ENCODE measurements at regions not wholly inside any gene's neighbourhood (a gene's known extent, or its start where the extent isn't known, plus 50 kb on each side); places are given as distances from the start of the nearest gene placed in this dataset.

DNA sequence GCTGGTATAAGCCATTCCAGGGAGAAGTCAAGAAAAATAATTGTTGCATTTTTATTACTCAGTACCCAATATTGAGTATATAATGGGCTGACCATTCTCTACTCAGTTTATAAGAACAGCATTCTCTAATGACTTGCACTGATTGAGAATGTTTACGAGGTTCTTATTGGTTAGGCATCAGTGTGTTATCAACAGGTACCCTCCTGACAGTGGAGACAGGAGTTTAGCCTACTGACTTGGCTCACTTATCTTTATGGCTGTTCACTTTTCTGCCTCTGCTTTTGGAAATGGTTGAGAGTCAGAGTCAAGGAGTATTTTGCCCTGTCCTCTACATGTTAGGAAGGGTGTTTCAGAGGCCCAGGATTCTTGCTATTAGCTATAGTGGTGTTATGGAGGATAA, 228.0 kb upstream of the RGS6 start (continued):
- TF ChIP-seq EZH2phosphoT487 (IDR thresholded peaks at IDR 0.05; ENCODE audit: unreplicated experiment) (no peak), ZNF114 (CRISPR knock-in tag; IDR thresholded peaks at IDR 0.05) (no peak)
- TF ChIP-seq, protein P1, sequence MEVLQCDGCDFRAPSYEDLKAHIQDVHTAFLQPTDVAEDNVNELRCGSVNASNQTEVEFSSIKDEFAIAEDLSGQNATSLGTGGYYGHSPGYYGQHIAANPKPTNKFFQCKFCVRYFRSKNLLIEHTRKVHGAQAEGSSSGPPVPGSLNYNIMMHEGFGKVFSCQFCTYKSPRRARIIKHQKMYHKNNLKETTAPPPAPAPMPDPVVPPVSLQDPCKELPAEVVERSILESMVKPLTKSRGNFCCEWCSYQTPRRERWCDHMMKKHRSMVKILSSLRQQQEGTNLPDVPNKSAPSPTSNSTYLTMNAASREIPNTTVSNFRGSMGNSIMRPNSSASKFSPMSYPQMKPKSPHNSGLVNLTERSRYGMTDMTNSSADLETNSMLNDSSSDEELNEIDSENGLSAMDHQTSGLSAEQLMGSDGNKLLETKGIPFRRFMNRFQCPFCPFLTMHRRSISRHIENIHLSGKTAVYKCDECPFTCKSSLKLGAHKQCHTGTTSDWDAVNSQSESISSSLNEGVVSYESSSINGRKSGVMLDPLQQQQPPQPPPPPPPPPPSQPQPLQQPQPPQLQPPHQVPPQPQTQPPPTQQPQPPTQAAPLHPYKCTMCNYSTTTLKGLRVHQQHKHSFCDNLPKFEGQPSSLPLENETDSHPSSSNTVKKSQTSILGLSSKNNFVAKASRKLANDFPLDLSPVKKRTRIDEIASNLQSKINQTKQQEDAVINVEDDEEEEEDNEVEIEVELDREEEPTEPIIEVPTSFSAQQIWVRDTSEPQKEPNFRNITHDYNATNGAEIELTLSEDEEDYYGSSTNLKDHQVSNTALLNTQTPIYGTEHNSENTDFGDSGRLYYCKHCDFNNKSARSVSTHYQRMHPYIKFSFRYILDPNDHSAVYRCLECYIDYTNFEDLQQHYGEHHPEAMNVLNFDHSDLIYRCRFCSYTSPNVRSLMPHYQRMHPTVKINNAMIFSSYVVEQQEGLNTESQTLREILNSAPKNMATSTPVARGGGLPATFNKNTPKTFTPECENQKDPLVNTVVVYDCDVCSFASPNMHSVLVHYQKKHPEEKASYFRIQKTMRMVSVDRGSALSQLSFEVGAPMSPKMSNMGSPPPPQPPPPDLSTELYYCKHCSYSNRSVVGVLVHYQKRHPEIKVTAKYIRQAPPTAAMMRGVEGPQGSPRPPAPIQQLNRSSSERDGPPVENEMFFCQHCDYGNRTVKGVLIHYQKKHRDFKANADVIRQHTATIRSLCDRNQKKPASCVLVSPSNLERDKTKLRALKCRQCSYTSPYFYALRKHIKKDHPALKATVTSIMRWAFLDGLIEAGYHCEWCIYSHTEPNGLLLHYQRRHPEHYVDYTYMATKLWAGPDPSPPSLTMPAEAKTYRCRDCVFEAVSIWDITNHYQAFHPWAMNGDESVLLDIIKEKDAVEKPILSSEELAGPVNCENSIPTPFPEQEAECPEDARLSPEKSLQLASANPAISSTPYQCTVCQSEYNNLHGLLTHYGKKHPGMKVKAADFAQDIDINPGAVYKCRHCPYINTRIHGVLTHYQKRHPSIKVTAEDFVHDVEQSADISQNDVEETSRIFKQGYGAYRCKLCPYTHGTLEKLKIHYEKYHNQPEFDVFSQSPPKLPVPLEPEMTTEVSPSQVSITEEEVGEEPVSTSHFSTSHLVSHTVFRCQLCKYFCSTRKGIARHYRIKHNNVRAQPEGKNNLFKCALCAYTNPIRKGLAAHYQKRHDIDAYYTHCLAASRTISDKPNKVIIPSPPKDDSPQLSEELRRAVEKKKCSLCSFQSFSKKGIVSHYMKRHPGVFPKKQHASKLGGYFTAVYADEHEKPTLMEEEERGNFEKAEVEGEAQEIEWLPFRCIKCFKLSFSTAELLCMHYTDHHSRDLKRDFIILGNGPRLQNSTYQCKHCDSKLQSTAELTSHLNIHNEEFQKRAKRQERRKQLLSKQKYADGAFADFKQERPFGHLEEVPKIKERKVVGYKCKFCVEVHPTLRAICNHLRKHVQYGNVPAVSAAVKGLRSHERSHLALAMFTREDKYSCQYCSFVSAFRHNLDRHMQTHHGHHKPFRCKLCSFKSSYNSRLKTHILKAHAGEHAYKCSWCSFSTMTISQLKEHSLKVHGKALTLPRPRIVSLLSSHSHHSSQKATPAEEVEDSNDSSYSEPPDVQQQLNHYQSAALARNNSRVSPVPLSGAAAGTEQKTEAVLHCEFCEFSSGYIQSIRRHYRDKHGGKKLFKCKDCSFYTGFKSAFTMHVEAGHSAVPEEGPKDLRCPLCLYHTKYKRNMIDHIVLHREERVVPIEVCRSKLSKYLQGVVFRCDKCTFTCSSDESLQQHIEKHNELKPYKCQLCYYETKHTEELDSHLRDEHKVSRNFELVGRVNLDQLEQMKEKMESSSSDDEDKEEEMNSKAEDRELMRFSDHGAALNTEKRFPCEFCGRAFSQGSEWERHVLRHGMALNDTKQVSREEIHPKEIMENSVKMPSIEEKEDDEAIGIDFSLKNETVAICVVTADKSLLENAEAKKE (CRISPR knock-in tag; IDR thresholded peaks at IDR 0.05), result no peak

GRCh38 chr14:71705460-71705859, 226.8 kb upstream of the RGS6 start:
- no peak overlapping the region for H3K4me2 ChIP-seq
- TF ChIP-seq, protein P2, sequence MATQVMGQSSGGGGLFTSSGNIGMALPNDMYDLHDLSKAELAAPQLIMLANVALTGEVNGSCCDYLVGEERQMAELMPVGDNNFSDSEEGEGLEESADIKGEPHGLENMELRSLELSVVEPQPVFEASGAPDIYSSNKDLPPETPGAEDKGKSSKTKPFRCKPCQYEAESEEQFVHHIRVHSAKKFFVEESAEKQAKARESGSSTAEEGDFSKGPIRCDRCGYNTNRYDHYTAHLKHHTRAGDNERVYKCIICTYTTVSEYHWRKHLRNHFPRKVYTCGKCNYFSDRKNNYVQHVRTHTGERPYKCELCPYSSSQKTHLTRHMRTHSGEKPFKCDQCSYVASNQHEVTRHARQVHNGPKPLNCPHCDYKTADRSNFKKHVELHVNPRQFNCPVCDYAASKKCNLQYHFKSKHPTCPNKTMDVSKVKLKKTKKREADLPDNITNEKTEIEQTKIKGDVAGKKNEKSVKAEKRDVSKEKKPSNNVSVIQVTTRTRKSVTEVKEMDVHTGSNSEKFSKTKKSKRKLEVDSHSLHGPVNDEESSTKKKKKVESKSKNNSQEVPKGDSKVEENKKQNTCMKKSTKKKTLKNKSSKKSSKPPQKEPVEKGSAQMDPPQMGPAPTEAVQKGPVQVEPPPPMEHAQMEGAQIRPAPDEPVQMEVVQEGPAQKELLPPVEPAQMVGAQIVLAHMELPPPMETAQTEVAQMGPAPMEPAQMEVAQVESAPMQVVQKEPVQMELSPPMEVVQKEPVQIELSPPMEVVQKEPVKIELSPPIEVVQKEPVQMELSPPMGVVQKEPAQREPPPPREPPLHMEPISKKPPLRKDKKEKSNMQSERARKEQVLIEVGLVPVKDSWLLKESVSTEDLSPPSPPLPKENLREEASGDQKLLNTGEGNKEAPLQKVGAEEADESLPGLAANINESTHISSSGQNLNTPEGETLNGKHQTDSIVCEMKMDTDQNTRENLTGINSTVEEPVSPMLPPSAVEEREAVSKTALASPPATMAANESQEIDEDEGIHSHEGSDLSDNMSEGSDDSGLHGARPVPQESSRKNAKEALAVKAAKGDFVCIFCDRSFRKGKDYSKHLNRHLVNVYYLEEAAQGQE (IDR thresholded peaks at IDR 0.05; ENCODE audit: unreplicated experiment), result no peak
- TF ChIP-seq, protein P3, sequence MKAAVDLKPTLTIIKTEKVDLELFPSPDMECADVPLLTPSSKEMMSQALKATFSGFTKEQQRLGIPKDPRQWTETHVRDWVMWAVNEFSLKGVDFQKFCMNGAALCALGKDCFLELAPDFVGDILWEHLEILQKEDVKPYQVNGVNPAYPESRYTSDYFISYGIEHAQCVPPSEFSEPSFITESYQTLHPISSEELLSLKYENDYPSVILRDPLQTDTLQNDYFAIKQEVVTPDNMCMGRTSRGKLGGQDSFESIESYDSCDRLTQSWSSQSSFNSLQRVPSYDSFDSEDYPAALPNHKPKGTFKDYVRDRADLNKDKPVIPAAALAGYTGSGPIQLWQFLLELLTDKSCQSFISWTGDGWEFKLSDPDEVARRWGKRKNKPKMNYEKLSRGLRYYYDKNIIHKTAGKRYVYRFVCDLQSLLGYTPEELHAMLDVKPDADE (IDR thresholded peaks at IDR 0.05), result no peak
- no peak for TF ChIP-seq STAT1 (IDR thresholded peaks at IDR 0.05; ENCODE audit: unreplicated experiment)
- TF ChIP-seq EZH2phosphoT487 (IDR thresholded peaks at IDR 0.05; ENCODE audit: unreplicated experiment), result no peak
- no peak for TF ChIP-seq EZH2 (IDR thresholded peaks at IDR 0.05; ENCODE audit: low read depth, unreplicated experiment)

More at GRCh38 chr14:71705460-71705859, 226.8 kb upstream of the RGS6 start:
- Histone ChIP-seq H4K20me1 (replicated peaks; ENCODE audit: insufficient read depth) (no peaks in the 10 kb centered on the region), H2AFZ (no peak overlapping the region), H3K79me2 (replicated peaks; ENCODE audit: insufficient read depth) (no peaks in the 10 kb centered on the region), H3K4me3 (no peak overlapping the region), H3K27me3 (ENCODE audit: insufficient read depth) (no peaks in the 10 kb centered on the region), H3K9me2 (ENCODE audit: insufficient read depth) (no peaks in the 10 kb centered on the region), H3F3A (replicated peaks; ENCODE audit: low read depth) (no peaks in the 10 kb centered on the region), H3K4me1 (ENCODE audit: insufficient read depth) (no peaks in the 10 kb centered on the region; the same call in 1 of the 2 replicates), H3K36me3 (ENCODE audit: insufficient read depth) (no peaks in the 10 kb centered on the region), H3K27ac (ENCODE audit: low read depth) (no peak overlapping the region)
- Mint-ChIP-seq H3K27me3 (ENCODE audit: insufficient read depth, low read depth, poor library complexity) (peaks cover 2% of the 10 kb centered on the region), H3K9me3 (no peaks in the 10 kb centered on the region), H3K27ac (no peak overlapping the region), H3K4me3 (no peak overlapping the region), H3K4me1 (no peaks in the 10 kb centered on the region; the same call in 2 of the 3 replicates), H3K36me3 (ENCODE audit: low read depth) (peaks cover 23% of the 10 kb centered on the region; the same call in 2 of the 3 replicates)
- peak; percentile 17 for DNase-seq (ENCODE audit: low spot score)
- peak; percentile 62; the same call in 2 of the 3 replicates for ATAC-seq

Measured in GM23338 (cell line).